Astrocyte (in vitro differentiated cells and primary cell): ENCODE measurements at regions not wholly inside any gene's neighbourhood (a gene's known extent, or its start where the extent isn't known, plus 50 kb on each side); places are given as distances from the start of the nearest gene placed in this dataset.
A peak's percentile ranks its signal among the peaks of the same experiment; 100 is the strongest.
"Not testable (repeated sequence)": the region's sequence is repeated elsewhere in the genome, so short reads cannot be mapped to it uniquely, and the experiment has no call there.

Experiments used
- DNase-seq: peaks from one replicate; pipeline ENCODE4 v3.0.0-alpha.2; 2010; ENCODE audit warnings: low read depth
- FAIRE-seq: peaks from 2 replicates; lab custom pipeline; 2011; peaks lifted over from hg19 to GRCh38; lab: Jason Lieb, UNC
- H2AFZ ChIP-seq: 2 replicates; pipeline ENCODE4 v1.6.0; 2012; ENCODE audit warnings: low read depth, low read length, inconsistent platforms
- H3K27ac ChIP-seq: 2 replicates; pipeline ENCODE4 v1.5.1; 2011; ENCODE audit warnings: low read depth, low read length, inconsistent platforms
- H3K27me3 ChIP-seq: 2 replicates; pipeline ENCODE4 v1.6.0; 2011; ENCODE audit warnings: low read length, inconsistent platforms; ENCODE audit not compliant: insufficient read depth
- H3K36me3 ChIP-seq: 2 replicates; pipeline ENCODE4 v1.5.1; 2011; ENCODE audit warnings: low read length, inconsistent platforms; ENCODE audit not compliant: insufficient read depth
- H3K4me1 ChIP-seq: 2 replicates; pipeline ENCODE4 v1.5.1; 2011; ENCODE audit warnings: low read length, inconsistent platforms; ENCODE audit not compliant: insufficient read depth
- H3K4me2 ChIP-seq: 2 replicates; pipeline ENCODE4 v1.6.0; 2012; ENCODE audit warnings: low read length, inconsistent platforms
- H3K4me3 ChIP-seq: 2 replicates; pipeline ENCODE4 v1.5.1; 2011; ENCODE audit warnings: low read depth, mild to moderate bottlenecking, low read length, inconsistent platforms; ENCODE audit not compliant: insufficient read depth
- H3K79me2 ChIP-seq: 2 replicates; pipeline ENCODE4 v1.6.0; 2012; ENCODE audit warnings: mild to moderate bottlenecking, low read length, inconsistent platforms; ENCODE audit not compliant: insufficient read depth
- H3K9ac ChIP-seq: 2 replicates; pipeline ENCODE4 v1.6.0; 2012; ENCODE audit warnings: mild to moderate bottlenecking, low read length, inconsistent platforms
- H3K9me3 ChIP-seq: 2 replicates; pipeline ENCODE4 v1.5.1; 2012; ENCODE audit warnings: low read depth, mild to moderate bottlenecking, low read length, inconsistent platforms; ENCODE audit not compliant: insufficient read depth
- H4K20me1 ChIP-seq: 2 replicates; pipeline ENCODE4 v1.6.0; 2012; ENCODE audit warnings: low read length, inconsistent platforms; ENCODE audit not compliant: insufficient read depth
- H3K27ac Mint-ChIP-seq: one replicate; pipeline ENCODE4 v1.8.0; 2021; ENCODE audit warnings: mild to moderate bottlenecking, mixed read lengths; ENCODE audit not compliant: unreplicated experiment
- H3K27me3 Mint-ChIP-seq: one replicate; pipeline ENCODE4 v1.8.0; 2021; ENCODE audit warnings: low read depth, mixed read lengths; ENCODE audit not compliant: unreplicated experiment
- H3K36me3 Mint-ChIP-seq: one replicate; pipeline ENCODE4 v1.8.0; 2021; ENCODE audit warnings: low read depth, mixed read lengths; ENCODE audit not compliant: unreplicated experiment
- H3K4me1 Mint-ChIP-seq: one replicate; pipeline ENCODE4 v1.8.0; 2021; ENCODE audit warnings: low read depth, mixed read lengths; ENCODE audit not compliant: unreplicated experiment
- H3K4me3 Mint-ChIP-seq: one replicate; pipeline ENCODE4 v1.8.0; 2021; ENCODE audit warnings: mild to moderate bottlenecking, moderate library complexity, mixed read lengths; ENCODE audit not compliant: unreplicated experiment
- H3K9me3 Mint-ChIP-seq: one replicate; pipeline ENCODE4 v1.8.0; 2021; ENCODE audit warnings: mild to moderate bottlenecking, mixed read lengths; ENCODE audit not compliant: unreplicated experiment
- EZH2 ChIP-seq: IDR thresholded peaks from 2 replicates; pipeline ENCODE4 v1.6.1; 2012; ENCODE audit warnings: mild to moderate bottlenecking, low read length, inconsistent platforms; ENCODE audit not compliant: insufficient read depth
- TF ChIP-seq, protein P1 (sequence below): IDR thresholded peaks from 2 replicates; pipeline ENCODE4 v1.5.1; 2011; ENCODE audit warnings: low read depth, mild to moderate bottlenecking, inconsistent platforms, low read length, moderate library complexity; ENCODE audit not compliant: insufficient read depth

GRCh38 chr1:68723791-68724190, 226.9 kb upstream of the DEPDC1 start:
- Histone ChIP-seq H3K27me3 (no peaks in the 10 kb centered on the region), H3K36me3 (no peaks in the 10 kb centered on the region), H3K9ac (no peak overlapping the region), H3K27ac (no peak overlapping the region), H3K4me2 (no peak overlapping the region), H2AFZ (no peak overlapping the region), H3K79me2 (no peaks in the 10 kb centered on the region), H3K9me3 (no peaks in the 10 kb centered on the region), H3K4me3 (no peak overlapping the region), H4K20me1 (no peaks in the 10 kb centered on the region), H3K4me1 (no peaks in the 10 kb centered on the region)
- H3K27me3 Mint-ChIP-seq = no peaks in the 10 kb centered on the region
- no peak overlapping the region for H3K4me3 Mint-ChIP-seq
- DNase-seq (no peak), FAIRE-seq (no peak)
- TF ChIP-seq EZH2 = no peak
- TF ChIP-seq, protein P1, sequence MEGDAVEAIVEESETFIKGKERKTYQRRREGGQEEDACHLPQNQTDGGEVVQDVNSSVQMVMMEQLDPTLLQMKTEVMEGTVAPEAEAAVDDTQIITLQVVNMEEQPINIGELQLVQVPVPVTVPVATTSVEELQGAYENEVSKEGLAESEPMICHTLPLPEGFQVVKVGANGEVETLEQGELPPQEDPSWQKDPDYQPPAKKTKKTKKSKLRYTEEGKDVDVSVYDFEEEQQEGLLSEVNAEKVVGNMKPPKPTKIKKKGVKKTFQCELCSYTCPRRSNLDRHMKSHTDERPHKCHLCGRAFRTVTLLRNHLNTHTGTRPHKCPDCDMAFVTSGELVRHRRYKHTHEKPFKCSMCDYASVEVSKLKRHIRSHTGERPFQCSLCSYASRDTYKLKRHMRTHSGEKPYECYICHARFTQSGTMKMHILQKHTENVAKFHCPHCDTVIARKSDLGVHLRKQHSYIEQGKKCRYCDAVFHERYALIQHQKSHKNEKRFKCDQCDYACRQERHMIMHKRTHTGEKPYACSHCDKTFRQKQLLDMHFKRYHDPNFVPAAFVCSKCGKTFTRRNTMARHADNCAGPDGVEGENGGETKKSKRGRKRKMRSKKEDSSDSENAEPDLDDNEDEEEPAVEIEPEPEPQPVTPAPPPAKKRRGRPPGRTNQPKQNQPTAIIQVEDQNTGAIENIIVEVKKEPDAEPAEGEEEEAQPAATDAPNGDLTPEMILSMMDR = no peak
- H3K27ac Mint-ChIP-seq = no peak overlapping the region
- no peaks in the 10 kb centered on the region for H3K36me3 Mint-ChIP-seq
- no peaks in the 10 kb centered on the region for H3K9me3 Mint-ChIP-seq
- no peaks in the 10 kb centered on the region for H3K4me1 Mint-ChIP-seq

- no peaks in the 10 kb centered on the region for H3K36me3 ChIP-seq
- no peaks in the 10 kb centered on the region for H3K27me3 Mint-ChIP-seq
- no peaks in the 10 kb centered on the region for H3K9me3 Mint-ChIP-seq
- no peak overlapping the region for H3K4me2 ChIP-seq
- H4K20me1 ChIP-seq = no peaks in the 10 kb centered on the region
- H3K27me3 ChIP-seq = no peaks in the 10 kb centered on the region
- H3K4me1 Mint-ChIP-seq = no peaks in the 10 kb centered on the region
- no peak for DNase-seq
- no peak overlapping the region for H3K4me3 ChIP-seq
- H2AFZ ChIP-seq = peak overlapping the region; percentile 34
- no peak overlapping the region for H3K27ac Mint-ChIP-seq
- no peak overlapping the region for H3K4me3 Mint-ChIP-seq
- no peak for FAIRE-seq
- no peaks in the 10 kb centered on the region for H3K9me3 ChIP-seq
- H3K36me3 Mint-ChIP-seq = no peaks in the 10 kb centered on the region
- H3K9ac ChIP-seq = no peak overlapping the region
- H3K4me1 ChIP-seq = no peaks in the 10 kb centered on the region
- no peak overlapping the region for H3K27ac ChIP-seq
- TF ChIP-seq EZH2 = no peak
- no peaks in the 10 kb centered on the region for H3K79me2 ChIP-seq
Observed at GRCh38 chr1:68725001-68725752, 228.3 kb upstream of the DEPDC1 start.

- not testable (repeated sequence) for H3K4me1 ChIP-seq, H3K9me3 Mint-ChIP-seq, H3K27ac ChIP-seq, FAIRE-seq, H3K9ac ChIP-seq, H3K9me3 ChIP-seq, DNase-seq, H3K36me3 ChIP-seq, H3K27ac Mint-ChIP-seq, H2AFZ ChIP-seq, H3K36me3 Mint-ChIP-seq, H4K20me1 ChIP-seq, H3K79me2 ChIP-seq, H3K4me2 ChIP-seq, H3K4me3 Mint-ChIP-seq, H3K27me3 ChIP-seq, H3K4me1 Mint-ChIP-seq, H3K4me3 ChIP-seq, H3K27me3 Mint-ChIP-seq
Observed at GRCh38 chr1:68739486-68739885, 242.6 kb upstream of the DEPDC1 start.
